Endothelial cell of umbilical vein (primary cell): ENCODE measurements at regions not wholly inside any gene's neighbourhood (a gene's known extent, or its start where the extent isn't known, plus 50 kb on each side); places are given as distances from the start of the nearest gene placed in this dataset.

ENCODE experiments used
- BruUV-seq: library from RNA; stranded (reverse); fragments of 400-500 nt; replicated peaks from 2 replicates; lab custom pipeline; 2021; lab: Mats Ljungman, UMichigan
- CTCF ChIA-PET: fragments of 300-600, 350-600 bp; sonication (Branson Sonifier 250); formaldehyde crosslinking; loops from one replicate; lab custom pipeline; 2021; ENCODE audit warnings: antibody characterized with exemption, inconsistent platforms; lab: Charles Lee
- POLR2A ChIA-PET: fragments of 300-600, 350-600 bp; sonication (Branson Sonifier 250); formaldehyde crosslinking; loops from one replicate; lab custom pipeline; 2021; ENCODE audit warnings: antibody characterized with exemption, inconsistent platforms; lab: Charles Lee
- DNase-seq: peaks from one replicate; pipeline ENCODE4 v3.0.0-alpha.2; 2011; ENCODE audit warnings: low read depth, low spot score
- FAIRE-seq: peaks from 2 replicates; lab custom pipeline; 2011; peaks lifted over from hg19 to GRCh38; lab: Jason Lieb, UNC
- H2AFZ ChIP-seq: 2 replicates; pipeline ENCODE4 v1.6.0; 2012; ENCODE audit warnings: low read depth, low read length, control low read depth, inconsistent platforms
- H3K27ac ChIP-seq: 2 replicates; pipeline ENCODE4 v1.5.1; 2011; ENCODE audit warnings: low read depth, mild to moderate bottlenecking, control low read depth, low read length, moderate library complexity; ENCODE audit not compliant: insufficient read depth
- H3K27me3 ChIP-seq, 2 experiments: 2 replicates each; pipeline versions ENCODE4 v1.6.0 to v1.6.1; 2011; ENCODE audit warnings: low read length in 2 of 2, mixed read lengths in 1 of 2; ENCODE audit not compliant: control insufficient read depth in 2 of 2, insufficient read depth in 2 of 2
- H3K36me3 ChIP-seq, 2 experiments: 2 replicates in 1 of 2; 3 replicates in 1 of 2; pipeline ENCODE4 v1.5.1; 2011; ENCODE audit warnings: low read length in 2 of 2, mild to moderate bottlenecking in 1 of 2, moderate library complexity in 1 of 2; ENCODE audit not compliant: control insufficient read depth in 2 of 2, insufficient read depth in 2 of 2; ENCODE audit errors: extremely low read depth in 1 of 2
- H3K4me1 ChIP-seq: 3 replicates; pipeline ENCODE4 v1.5.1; 2011; ENCODE audit warnings: mild to moderate bottlenecking, low read length; ENCODE audit not compliant: control insufficient read depth, insufficient read depth; ENCODE audit errors: extremely low read depth
- H3K4me2 ChIP-seq: 2 replicates; pipeline ENCODE4 v1.6.1; 2011; ENCODE audit warnings: low read length, control low read depth, mixed read lengths; ENCODE audit not compliant: insufficient read depth
- H3K4me3 ChIP-seq, 3 experiments: fragments of 200-600 bp in 1 of 3; sonication (generic), shearing (Covaris generic) in 1 of 3; replicated peaks in 1 of 3; 2 replicates each; pipeline ENCODE4 v1.5.1; 2011 to 2016; ENCODE audit warnings: control low read depth in 3 of 3, low read length in 3 of 3, mild to moderate bottlenecking in 2 of 3, inconsistent platforms in 1 of 3, low read depth in 1 of 3, moderate library complexity in 1 of 3; ENCODE audit not compliant: insufficient read depth in 1 of 3
- H3K79me2 ChIP-seq: 2 replicates; pipeline ENCODE4 v1.6.0; 2012; ENCODE audit warnings: low read length, inconsistent platforms; ENCODE audit not compliant: control insufficient read depth, insufficient read depth
- H3K9ac ChIP-seq: replicated peaks from 2 replicates; pipeline ENCODE3; 2011; ENCODE audit warnings: low read length, control low read depth; ENCODE audit not compliant: insufficient read depth; ENCODE audit errors: extremely low read depth
- H3K9me1 ChIP-seq: replicated peaks from 3 replicates; pipeline ENCODE4 v1.6.0; 2011; ENCODE audit warnings: mild to moderate bottlenecking, low read length; ENCODE audit not compliant: control insufficient read depth, insufficient read depth; ENCODE audit errors: extremely low read depth
- H3K9me3 ChIP-seq: replicated peaks from 2 replicates; pipeline ENCODE4 v1.5.1; 2012; ENCODE audit warnings: low read length, inconsistent platforms; ENCODE audit not compliant: control insufficient read depth, insufficient read depth
- H4K20me1 ChIP-seq: replicated peaks from 2 replicates; pipeline ENCODE3; 2011; ENCODE audit warnings: mild to moderate bottlenecking, low read length; ENCODE audit not compliant: control insufficient read depth, insufficient read depth; ENCODE audit errors: extremely low read depth
- EZH2 ChIP-seq: IDR thresholded peaks from 2 replicates; pipeline ENCODE4 v1.6.1; 2012; ENCODE audit warnings: borderline replicate concordance, low read depth, mild to moderate bottlenecking, moderate library complexity, low read length, inconsistent platforms; ENCODE audit not compliant: severe bottlenecking
- FOS ChIP-seq: IDR thresholded peaks from 2 replicates; pipeline ENCODE4 v1.6.1; 2011; ENCODE audit warnings: mild to moderate bottlenecking, low read length, moderate library complexity, borderline replicate concordance; ENCODE audit not compliant: insufficient read depth
- GATA2 ChIP-seq: IDR thresholded peaks from 2 replicates; pipeline ENCODE4 v1.7.0; 2011; ENCODE audit warnings: low read depth, mild to moderate bottlenecking, moderate library complexity, mixed read lengths, low read length; ENCODE audit not compliant: insufficient read length, insufficient read depth
- JUN ChIP-seq: IDR thresholded peaks from 2 replicates; pipeline ENCODE4 v1.6.1; 2011; ENCODE audit warnings: borderline replicate concordance, low read depth; ENCODE audit not compliant: insufficient read length, insufficient read depth
- MYC ChIP-seq: IDR thresholded peaks from one replicate; pipeline ENCODE4 v1.6.1; 2011; ENCODE audit warnings: mild to moderate bottlenecking, low read depth, low read length
- POLR2A ChIP-seq: IDR thresholded peaks from 2 replicates; pipeline ENCODE4 v1.6.1; 2012; ENCODE audit warnings: low read depth, mild to moderate bottlenecking, control low read depth, low read length
- POLR2AphosphoS5 ChIP-seq: IDR thresholded peaks from 2 replicates; pipeline ENCODE4 v1.6.1; 2012; ENCODE audit warnings: low read depth, mild to moderate bottlenecking, control low read depth, low read length, moderate library complexity; ENCODE audit not compliant: insufficient read depth
- dilution Hi-C: fragments of 300-500 bp; cut with MboI; formaldehyde crosslinking; loops from one replicate; pipeline ENCODE4 v1.15.0; 2019; ENCODE audit warnings: low sequenced_read_pairs; ENCODE audit not compliant: extremely low pct_ligation_motif_present
- intact Hi-C: fragments of 100-400 bp; cut with micrococcal nuclease; formaldehyde crosslinking; loops from one replicate; pipeline ENCODE4 v1.10.0; 2022
- TF ChIP-seq, protein P1 (sequence below): IDR thresholded peaks from 2 replicates; pipeline ENCODE4 v1.6.1; 2011; ENCODE audit not compliant: insufficient read depth, insufficient read length
- TF ChIP-seq, protein P2 (sequence below), 2 donors: IDR thresholded peaks; 1 replicate in 1 of 2; 2 replicates in 1 of 2; pipeline ENCODE4 v1.5.1; 2011; ENCODE audit warnings: low read length in 2 of 2, mild to moderate bottlenecking in 2 of 2, moderate library complexity in 2 of 2, control low read depth in 1 of 2, inconsistent platforms in 1 of 2, low read depth in 1 of 2; ENCODE audit not compliant: insufficient read depth in 1 of 2; ENCODE audit errors: extremely low read depth in 1 of 2

DNA sequence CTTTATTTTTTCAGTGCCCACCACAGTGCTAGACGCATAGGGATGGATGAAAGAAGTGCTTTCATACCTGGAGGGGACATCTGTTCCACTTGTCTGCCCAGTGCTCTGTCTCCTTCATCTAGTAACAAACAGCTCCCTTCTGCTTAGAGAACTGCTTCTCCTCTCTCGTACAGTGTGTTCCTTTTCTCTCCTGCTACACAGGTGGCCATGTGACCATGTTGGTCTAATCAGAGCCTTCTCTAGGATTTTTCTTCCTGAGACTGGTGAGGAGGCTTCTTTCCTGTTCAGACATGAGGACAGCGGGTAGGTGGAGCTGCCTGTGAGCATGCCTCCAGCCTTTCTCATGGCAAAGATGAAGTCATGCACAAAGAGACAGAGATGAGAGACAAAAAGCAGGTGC is 182.7 kb downstream of the TMEM132E start:
- Histone ChIP-seq H3K79me2 (no peaks in the 10 kb centered on the region), H3K27me3 (no peaks in the 10 kb centered on the region), H3K9me1 (no peaks in the 10 kb centered on the region), H3K9me3 (no peaks in the 10 kb centered on the region), H3K27ac (no peak overlapping the region), H4K20me1 (no peaks in the 10 kb centered on the region), H3K4me2 (no peak overlapping the region), H3K4me3 (no peak overlapping the region), H3K36me3 (no peaks in the 10 kb centered on the region), H3K9ac (no peak overlapping the region), H3K4me1 (no peaks in the 10 kb centered on the region), H2AFZ (no peak overlapping the region)
- POLR2A ChIA-PET: no interaction called here
- TF ChIP-seq, protein P1, sequence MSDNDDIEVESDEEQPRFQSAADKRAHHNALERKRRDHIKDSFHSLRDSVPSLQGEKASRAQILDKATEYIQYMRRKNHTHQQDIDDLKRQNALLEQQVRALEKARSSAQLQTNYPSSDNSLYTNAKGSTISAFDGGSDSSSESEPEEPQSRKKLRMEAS: no peak
- no peak for TF ChIP-seq EZH2
- TF ChIP-seq FOS: no peak
- TF ChIP-seq POLR2A: no peak
- TF ChIP-seq, protein P2, sequence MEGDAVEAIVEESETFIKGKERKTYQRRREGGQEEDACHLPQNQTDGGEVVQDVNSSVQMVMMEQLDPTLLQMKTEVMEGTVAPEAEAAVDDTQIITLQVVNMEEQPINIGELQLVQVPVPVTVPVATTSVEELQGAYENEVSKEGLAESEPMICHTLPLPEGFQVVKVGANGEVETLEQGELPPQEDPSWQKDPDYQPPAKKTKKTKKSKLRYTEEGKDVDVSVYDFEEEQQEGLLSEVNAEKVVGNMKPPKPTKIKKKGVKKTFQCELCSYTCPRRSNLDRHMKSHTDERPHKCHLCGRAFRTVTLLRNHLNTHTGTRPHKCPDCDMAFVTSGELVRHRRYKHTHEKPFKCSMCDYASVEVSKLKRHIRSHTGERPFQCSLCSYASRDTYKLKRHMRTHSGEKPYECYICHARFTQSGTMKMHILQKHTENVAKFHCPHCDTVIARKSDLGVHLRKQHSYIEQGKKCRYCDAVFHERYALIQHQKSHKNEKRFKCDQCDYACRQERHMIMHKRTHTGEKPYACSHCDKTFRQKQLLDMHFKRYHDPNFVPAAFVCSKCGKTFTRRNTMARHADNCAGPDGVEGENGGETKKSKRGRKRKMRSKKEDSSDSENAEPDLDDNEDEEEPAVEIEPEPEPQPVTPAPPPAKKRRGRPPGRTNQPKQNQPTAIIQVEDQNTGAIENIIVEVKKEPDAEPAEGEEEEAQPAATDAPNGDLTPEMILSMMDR (IDR thresholded peaks at IDR 0.05; ENCODE audit: extremely low read depth in 1 of 2, insufficient read depth in 1 of 2, low read depth in 1 of 2, low read length in 2 of 2): no peak
- no peak for TF ChIP-seq GATA2
- no peak for TF ChIP-seq JUN
- no peak for TF ChIP-seq POLR2AphosphoS5
- no peak for TF ChIP-seq MYC
- no TSS peak for BruUV-seq
- CTCF ChIA-PET: no interaction called here
- FAIRE-seq (no peak), DNase-seq (no peak)
- intact Hi-C loops (no loop called here), dilution Hi-C loops (no loop called here)
